ENCODE measurements at regions not wholly inside any gene's neighbourhood (a gene's known extent, or its start where the extent isn't known, plus 50 kb on each side); places are given as distances from the start of the nearest gene placed in this dataset.

DNA sequence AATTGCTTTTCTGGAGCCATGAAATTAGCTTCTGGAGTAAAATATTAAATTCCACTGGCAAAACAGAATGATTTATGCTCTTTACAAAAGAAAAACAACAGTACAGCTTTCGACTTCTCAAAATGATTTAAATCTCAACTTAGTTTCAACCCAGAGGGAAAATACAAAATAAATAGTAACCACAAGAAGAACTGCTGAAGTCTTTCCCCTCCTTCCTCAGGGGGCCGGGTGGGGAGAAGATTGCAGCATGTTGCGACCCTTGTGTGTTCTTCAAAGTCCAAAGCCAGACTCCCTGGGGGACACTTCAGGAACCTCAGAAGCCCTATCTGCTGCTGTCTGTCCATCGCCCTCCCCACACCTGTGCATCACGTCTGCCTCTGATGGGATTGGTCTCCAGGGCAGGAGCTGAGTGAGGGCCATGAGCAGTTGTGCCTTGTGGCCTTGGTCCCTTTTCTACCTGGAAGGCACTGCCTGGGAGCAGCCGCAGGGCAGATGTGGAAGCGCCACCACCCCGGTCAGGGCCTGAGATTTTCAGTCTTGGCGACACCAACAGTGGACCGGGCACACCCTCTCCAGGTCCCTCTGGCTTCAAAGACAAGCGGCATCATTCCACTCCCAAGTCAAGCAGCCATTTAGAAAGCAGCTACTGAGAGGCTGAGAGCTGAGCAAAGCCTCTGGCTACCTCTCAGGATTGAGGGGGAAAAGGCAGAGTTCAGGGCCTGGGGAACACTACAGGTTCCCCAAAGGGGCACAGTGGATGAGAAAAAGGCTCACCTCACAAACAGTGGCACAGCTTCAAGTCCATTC is 210.1 kb upstream of the RAB6C start:
- TF ChIP-seq, protein P1, sequence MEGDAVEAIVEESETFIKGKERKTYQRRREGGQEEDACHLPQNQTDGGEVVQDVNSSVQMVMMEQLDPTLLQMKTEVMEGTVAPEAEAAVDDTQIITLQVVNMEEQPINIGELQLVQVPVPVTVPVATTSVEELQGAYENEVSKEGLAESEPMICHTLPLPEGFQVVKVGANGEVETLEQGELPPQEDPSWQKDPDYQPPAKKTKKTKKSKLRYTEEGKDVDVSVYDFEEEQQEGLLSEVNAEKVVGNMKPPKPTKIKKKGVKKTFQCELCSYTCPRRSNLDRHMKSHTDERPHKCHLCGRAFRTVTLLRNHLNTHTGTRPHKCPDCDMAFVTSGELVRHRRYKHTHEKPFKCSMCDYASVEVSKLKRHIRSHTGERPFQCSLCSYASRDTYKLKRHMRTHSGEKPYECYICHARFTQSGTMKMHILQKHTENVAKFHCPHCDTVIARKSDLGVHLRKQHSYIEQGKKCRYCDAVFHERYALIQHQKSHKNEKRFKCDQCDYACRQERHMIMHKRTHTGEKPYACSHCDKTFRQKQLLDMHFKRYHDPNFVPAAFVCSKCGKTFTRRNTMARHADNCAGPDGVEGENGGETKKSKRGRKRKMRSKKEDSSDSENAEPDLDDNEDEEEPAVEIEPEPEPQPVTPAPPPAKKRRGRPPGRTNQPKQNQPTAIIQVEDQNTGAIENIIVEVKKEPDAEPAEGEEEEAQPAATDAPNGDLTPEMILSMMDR (IDR thresholded peaks at IDR 0.05; ENCODE audit: insufficient read depth, low read length, poor library complexity, severe bottlenecking): no peak
- TF ChIP-seq EZH2phosphoT487 (conservative IDR thresholded peaks at IDR 0.05; ENCODE audit: low read length): no peak
